GM18498 (cell line): ENCODE measurements at regions not wholly inside any gene's neighbourhood (a gene's known extent, or its start where the extent isn't known, plus 50 kb on each side); places are given as distances from the start of the nearest gene placed in this dataset.
"Not testable (repeated sequence)": the region's sequence is repeated elsewhere in the genome, so short reads cannot be mapped to it uniquely, and the experiment has no call there.

Experiments used
- ATAC-seq: cut with Tn5 transposase; IDR thresholded peaks from one replicate; pipeline ENCODE4 v1.9.1; 2021; ENCODE audit warnings: mild to moderate bottlenecking, moderate library complexity; ENCODE audit not compliant: unreplicated experiment

DNA sequence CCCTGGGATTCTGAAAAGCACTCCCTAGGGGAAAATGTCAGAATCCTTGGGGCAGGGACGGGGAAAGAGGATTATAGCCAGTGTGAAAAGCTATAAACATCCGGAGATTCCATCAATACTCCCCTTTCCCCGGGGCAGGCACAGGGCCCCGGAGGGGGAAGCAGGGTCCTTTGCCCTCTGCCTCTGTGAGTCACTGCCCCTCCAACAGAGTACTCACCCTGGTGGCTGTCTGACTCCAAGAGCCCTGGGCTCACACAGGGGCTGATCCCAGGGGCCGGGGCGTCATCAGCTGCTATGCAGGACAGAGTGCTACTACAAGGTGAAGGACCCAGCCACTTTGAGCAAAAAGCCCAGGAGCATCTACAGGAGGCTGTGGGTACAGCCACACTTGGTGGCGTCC is 133.0 kb upstream of the PRR20G start:
- no peak for ATAC-seq

DNA sequence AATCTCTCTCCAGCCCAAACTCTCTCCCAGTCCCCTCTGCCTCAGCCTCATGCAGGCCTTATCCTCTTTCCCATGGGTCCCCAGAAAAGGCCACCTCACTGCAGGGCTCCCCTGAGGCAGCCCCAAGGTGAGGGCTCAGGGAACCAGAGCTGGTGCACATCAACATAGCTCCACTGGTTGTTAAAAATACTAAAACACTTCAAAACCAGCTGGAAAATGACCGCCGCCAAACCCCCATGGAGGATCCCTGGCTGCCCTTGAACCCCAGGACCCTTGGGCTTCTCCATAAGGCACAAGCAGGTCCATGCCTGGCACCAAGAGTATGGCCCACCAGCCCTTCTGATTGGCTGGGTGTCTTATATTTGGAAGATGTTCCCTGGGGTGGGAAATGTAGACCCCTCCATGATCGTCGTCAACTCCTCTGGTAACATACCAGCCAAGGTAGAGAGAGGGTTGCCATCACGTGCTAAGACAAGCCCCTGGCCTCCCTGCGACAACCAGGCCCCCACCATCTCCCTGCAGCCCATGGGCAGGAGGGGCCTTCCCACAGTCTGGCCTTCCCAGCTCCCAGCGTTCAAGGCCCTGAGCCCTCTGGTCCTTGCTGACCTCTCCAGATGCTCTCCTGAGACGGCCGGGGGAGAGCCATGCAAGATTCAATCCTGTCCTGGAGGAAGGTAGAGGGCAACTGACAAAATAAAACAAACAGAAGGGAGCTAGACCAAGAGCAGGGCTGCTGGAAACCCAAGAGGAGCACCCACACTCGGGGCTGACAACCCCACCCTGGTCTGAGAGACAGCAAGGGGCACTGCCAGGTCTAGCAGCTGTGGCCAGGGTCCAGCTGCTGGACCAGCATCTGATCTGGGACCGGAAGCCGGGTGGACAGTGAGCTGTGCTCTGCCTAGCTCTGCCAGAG is 132.1 kb upstream of the PRR20G start:
- no peak for ATAC-seq

DNA sequence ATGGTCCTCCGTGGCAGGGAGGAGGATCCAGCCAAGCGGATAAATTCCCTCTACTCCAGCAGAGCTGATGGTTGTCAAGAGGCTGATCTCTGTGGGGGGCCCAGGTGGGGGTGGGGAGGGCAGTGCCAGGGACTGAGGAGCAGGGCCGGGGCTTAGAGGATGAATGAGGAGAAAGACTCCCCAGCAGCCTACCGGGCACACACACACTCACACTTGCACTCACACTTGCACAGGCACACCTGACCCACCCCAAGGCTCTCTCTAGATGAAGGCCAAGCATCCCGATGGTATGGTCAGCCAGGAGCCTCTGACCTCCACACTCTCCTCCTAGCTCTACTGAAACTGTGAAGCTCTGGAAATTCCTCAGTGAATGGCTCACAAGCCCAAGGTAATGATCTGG is 131.3 kb upstream of the PRR20G start:
- no peak for ATAC-seq

DNA sequence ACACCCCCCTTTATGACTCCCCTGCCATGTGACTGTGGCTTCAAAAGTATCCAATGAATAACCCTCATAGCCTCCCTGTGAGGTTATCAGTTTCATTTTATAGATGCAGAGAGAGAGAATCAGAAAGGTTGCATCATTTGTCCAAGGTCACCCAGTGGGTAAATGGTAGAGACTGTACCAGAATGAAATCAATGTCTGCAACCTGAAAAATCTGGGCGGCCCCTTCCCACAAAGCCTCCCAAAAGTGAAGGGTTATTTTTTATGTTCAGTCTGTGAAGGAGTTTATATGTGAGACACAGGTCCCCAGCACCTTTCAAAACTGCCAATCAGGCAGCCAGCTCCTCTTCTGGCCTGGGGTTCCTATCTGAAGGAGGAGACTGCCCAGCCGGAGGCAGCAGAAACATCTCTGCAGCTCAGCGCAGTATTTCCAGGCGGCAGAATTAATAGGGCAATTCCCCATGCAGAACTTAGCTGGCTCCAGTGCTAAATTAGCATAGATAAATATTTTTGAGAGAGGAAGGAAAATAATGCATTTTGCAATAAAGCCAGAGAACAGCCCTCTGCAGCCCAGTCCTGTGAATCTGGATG is 130.8 kb upstream of the PRR20G start:
- no peak for ATAC-seq

DNA sequence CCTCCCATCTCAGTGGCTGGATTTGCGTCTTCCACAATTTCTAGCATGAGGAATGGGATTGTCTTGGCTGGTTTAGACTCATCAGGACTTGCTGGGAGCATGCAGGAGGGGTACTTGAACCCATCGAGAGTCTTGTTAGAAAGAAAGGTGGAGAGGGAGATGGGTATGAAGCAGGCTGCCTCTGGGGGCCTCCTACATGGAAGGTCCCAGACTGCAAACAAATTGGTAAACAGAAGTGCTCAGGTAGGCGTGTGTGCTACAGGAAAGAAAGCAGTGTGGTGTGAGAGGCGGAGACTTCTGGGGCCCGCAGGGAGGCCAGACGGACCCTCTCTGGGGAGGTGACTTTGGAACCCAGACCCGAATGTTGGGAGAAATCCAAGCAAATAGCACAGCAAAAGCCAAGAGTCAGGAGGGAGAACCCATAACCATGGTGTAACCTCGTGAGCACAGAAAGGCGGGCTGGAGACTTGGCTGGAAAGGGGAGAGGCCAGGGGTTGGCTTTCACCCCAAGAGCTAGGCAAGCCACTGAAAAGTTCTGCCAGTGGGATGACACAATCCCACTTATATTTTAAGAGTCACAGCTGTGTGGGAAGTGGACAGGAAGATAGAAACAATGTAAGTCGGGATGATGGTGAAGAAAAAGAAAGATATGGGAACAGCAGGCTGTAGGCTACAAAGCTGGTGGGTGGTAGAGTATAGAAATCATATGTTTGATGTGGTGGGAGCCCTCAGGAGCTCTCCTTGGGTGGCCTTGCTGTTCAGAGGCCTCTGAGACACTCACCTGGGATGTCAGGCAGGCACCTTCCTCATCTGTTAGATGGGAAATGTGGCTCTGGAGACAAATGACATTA is 130.1 kb upstream of the PRR20G start:
- ATAC-seq = no peak

DNA sequence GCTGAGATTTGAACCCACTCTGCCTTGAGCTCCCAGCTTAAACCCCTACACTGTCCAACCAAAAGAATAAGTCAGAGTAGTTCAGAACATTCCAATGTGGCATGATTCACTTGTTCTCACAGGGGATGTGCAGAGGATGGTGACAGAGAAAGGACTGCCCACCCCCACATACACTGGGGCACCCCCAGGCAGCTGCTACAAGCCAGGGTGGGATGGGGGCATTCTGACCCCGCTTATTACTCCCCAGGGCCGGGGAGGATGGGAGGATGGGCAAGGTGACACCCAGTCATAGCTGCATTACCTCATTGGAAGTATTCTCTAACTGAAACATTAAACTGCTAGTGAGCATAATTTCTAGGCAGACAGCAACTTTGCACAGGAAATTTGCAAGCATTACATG is 126.0 kb upstream of the PRR20G start:
- ATAC-seq = no peak

DNA sequence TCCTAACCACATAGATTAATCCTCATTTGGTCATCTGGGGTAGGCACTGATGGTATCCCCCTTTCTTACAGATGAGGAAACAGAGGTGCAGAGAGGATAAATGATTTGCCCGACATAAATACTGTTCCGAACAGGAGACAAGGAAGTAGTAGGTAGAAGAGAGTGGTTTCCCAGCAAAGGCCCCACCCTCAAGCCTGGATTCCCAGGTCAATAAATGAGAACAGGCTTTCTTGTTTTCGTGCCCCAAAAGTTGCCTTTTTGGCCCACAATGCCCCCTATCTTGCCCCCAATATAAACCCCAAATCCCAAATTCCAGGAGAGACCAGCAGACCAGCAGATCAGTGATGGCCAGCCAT is 125.5 kb upstream of the PRR20G start:
- no peak for ATAC-seq

DNA sequence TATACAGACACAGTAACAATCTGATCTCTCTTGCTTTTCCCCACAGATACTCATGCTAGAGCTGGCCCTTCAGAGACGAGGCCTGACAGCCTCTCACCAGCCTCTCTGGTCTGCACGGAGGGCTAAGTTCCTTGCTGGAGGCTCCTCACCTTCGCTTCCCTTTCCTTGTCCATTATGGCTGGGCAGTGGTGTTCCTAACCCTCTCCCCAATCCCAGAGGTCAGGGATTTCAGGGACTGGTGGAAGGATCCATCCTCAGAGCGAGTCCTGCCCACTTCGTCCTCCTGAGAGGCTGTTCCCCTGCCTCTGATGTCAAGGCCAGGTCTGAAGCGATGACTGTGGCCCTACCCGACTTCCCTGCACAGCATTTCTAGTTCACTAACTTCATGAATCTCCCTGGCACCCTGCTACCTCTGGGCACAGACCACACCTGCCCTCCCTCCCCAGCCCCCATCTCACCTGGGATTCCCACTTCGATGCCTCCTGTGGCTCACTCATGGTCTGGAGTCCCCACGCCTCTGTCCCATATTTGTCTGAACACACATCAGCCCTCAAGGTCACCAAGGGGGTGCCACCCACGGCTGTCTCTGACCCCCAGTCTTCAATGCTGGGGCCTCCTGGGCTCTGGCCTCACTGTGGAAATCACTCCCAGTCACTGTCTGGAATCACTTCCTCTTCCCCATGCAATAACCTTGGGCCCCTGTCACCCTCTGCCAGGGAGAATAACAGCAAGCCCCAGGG is 124.9 kb upstream of the PRR20G start:
- no peak for ATAC-seq

DNA sequence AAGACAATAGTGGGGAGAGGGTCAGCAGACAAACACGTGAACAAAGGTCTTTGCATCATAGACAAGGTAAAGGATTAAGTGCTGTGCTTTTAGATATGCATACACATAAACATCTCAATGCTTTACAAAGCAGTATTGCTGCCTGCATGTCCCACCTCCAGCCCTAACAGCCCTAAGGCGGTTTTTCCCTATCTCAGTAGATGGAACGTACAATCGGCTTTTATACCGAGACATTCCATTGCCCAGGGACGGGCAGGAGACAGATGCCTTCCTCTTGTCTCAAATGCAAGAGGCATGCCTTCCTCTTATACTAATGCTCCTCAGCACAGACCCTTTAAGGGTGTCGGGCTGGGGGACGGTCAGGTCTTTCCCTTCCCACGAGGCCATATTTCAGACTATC is 124.0 kb upstream of the PRR20G start:
- not testable (repeated sequence) for ATAC-seq

DNA sequence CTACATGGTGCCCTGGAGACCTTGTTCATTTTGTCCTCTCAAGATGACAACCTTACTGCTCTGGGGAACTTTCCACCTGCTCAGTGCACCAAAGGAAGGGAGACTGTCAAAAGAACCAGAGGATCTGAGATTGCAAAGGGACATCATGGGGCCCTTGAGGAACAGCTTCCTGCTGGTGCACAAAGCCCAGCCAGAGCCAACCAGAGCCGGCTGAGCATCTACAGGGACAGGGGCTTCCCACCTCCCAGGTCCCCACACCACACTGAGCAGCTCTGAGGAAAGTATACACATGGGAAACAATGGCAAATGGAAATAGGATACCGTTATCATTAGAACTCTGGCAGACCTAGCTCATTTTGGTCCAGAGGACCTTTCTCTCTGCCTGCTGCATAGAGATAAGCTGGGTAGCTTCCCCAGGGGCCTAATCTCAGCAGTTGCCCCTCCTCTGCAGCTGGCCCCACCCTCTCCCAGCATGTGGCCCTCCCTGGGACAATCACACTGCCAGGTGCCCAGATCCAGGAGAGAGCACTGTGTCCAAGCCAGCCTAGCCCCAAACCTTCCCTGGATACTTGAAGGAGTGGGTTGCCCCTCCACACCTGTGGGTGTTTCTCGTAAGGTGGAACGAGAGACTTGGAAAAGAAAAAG is 123.4 kb upstream of the PRR20G start:
- ATAC-seq = no peak

DNA sequence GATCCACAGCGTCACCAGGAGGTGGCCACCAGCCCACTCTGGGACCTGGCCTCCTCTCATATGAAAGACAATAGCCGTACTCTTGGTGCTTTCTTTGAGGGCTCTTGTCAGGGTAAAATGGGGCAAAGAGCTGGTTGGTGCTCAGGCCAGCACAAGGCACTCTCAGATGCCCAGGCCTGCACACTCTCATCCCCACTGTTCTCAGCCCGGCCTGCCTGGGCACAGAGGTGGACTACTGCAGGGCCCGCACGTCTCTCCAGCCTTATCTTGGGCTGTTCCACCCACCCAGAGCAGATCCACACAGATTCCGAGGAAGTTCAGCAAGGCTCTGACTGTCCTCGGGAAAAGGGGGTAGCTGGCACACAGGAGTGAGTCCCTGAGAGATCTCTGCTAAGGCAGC is 122.8 kb upstream of the PRR20G start:
- no peak for ATAC-seq

DNA sequence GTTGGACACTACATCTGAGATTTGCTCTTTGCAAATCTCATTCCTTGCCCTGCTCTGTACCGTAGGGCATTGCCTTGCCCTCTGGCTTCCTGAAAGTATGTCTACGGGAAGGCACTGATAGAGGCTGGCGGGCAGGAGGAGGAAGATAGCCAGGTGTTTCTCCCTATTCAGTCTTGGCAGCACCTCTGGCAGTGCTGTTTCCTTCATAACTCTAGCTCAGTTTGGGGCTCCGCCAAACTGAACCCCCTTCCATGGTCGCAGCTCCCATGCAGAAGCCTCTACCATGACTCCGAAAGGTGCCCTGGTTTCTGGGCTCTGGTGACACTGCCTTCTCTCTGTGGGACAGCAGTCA is 122.3 kb upstream of the PRR20G start:
- no peak for ATAC-seq

DNA sequence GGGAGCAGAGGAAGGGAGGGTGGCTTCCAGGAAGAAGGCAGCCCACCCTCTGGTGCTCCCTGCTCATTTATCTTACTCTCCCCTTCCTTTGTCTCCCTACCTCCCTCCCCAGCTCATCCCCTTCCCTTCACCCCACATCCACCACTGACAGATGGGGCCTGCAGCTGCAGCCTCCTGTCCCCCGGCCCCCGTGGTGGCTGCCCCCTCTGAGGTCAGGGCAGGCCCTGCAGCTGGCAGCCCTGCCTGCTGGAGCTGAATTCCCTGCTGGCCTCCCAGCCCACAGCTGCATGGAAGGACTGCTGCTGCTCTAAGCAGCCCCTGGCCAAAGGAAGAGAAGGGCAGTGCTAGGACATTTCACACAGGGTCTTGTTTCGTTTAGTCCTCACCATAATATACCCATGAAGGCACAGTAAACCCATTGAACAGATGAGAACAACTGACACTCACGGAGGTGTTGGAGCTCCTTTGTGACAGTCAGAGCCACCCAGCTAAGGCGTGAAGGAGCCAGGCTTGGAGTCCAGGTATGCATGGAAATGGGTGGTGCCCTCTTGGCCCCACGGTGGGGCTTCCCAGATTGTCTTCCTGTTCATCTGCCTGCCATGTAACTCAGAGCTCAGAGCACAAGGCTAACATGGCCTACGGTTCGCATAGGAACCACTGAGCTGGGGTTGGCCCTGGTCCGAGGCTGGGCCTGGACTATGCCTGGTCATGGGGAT is 121.7 kb upstream of the PRR20G start:
- ATAC-seq = no peak

DNA sequence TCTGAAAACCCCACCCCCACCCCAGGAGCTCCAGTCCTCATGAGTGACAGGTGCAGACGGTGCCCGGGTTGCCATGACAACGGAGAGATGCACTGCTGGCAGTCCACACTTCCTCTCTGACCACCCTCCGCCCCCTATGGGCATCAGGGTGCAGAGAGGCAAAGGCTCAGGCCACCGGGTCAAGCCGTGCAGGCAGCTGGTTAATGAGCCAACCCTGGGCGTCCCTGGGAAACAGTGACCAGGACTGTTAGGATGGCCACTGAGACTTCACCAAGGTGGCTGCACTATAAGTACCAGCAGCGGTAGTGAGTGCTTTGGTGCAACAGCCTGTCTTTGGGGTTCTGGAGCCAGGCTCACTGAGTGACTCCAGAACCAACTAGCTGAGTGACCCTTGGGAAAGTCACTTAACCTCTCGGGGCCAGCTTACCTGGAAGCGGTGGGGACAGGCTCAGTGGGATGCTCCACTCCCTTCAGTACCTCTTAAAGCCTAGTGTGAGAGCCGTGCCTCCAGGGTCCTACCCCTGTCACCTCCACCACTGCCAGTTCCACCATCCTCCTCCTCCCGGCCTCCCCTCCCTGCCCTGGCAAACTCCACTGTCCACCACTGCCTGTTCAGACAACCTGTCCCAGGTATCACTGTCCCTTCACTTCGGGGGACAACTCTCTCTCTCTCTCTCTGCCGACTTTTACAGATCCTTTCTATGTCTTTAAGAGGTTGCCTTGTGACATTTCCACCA is 121.0 kb upstream of the PRR20G start:
- no peak for ATAC-seq

DNA sequence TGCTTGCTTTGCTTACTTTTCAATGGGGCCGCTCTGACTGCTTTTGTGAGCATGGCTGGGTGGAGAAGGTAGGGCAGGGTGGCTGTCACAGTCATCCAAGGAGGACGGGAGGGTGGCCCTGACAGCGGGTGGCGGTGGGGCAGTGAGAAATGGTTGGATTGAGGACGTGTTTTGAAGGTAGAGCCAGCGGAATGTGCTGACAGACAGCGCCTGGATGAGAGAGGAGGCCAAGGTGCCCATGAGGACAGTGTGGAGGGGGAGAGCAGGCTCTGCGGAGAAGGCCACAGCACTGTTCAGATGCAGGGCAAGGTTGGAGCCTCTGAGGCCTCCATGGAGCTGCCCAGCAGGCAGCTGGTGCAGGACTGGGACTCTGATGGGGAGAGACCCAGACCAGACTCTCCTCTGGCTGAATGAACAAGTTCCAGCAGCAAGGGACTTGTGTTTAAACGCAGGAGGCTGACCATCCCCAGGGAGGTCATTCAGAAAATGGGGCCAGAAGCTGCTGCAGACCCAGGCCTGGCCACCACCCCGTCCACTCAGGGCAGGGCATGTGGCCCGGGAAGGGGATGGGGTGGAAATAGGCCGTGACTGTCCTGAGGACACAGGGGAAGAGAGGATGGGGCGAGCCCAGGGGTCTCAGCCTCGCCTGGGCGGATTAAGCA is 120.3 kb upstream of the PRR20G start:
- ATAC-seq = no peak

DNA sequence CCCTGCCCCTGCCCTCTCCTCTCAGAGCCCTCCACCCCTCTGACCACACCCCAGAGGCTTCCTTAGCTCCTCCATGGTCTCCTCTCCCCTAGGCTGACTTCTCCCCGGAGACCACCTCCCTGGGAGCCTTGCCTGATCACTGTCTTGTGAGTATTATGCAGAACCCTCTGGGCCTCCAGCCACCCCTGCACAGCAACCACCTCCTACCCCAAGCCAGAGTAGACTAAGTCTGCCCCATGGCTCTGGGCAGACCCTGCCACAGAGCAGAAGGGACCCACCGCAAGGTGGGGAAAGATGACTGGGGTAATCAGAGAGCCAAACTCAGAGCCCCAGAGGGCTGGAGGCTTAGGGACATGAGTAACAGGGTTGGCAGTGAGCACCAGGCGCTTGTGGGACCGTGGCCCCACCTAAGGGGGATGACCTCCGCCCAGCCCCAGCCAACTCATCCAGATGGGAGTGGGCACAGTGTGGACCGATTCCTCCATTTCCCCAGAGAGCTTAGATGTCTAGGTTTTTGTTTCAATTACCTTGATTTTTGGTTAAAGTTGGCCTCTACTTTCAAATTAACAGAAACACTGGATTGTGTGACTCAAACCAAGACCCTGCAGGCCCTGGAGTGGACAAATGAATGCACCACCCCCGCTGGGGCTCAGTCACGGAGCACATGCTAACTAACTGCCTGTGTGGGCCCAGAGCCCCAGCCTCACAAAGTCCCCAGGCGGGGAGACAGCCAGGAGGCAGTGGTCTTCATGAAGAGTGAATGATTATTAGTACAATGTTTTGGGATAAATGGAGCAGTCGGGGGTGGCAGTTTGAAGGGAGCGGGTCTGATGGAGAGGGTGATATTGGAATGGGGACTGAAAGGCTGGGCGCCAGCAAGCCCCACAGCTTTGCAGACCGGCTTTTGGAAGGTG is 119.4 kb upstream of the PRR20G start:
- no peak for ATAC-seq

DNA sequence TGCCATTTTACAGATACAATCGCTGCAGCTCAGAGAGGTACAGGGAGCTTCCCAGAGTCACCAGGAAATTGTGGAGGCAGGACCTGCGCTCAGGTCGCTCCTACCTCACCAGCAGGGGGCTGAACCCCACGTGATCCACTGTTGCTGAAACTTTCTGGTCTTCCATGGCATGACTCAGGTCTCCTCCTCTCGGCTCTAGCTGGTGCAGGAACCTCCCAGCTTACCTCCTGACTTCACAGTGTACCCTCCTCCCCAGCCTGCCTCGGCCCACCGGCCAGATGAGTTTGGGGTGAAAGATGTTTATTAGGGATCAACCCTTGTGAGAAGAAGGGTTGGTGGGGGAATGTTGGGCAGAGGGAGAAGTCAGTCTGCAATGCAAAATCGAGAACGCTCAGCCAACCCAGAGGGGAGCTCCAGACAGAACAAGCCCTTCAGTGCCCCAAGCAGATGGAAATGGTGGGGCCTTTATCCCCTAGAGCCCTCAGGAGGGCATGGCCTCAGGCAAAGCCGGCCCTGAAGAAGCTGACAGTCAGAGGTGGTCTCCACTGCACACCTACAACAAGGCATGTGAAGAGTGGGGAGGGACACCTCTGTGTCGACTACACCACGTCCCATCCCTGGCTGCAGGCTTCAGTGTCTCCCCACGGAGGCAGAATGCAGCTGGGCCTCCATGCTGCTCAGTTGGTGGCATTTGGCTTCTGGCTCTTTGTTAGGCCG is 118.6 kb upstream of the PRR20G start:
- no peak for ATAC-seq
